ENCODE measurements at regions not wholly inside any gene's neighbourhood (a gene's known extent, or its start where the extent isn't known, plus 50 kb on each side); places are given as distances from the start of the nearest gene placed in this dataset.

DNA sequence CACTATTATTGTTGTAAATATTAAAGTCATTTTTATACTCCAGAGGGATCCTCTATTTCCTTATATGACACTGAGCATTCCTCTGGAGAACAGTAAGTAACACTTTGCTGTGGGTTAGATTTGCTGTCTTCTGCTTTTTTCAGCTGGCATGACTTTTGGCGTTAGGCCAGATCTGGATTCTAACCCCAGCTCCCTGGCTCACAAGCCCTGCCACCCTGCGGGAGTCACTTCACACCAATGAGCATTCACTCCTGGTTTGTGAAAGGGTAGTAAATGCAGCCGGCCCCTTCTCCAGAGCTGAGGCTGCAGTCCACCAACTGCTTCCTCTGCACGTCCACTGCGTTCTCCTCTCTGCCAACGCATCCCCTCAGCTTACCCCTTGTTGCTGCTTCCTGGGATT is 373.8 kb upstream of the RAB6C start:
- Histone ChIP-seq H3K36me3 (replicated peaks; ENCODE audit: insufficient read depth, low read depth) (no peaks in the 10 kb centered on the region), H3K9me2 (replicated peaks; ENCODE audit: insufficient read depth) (no peaks in the 10 kb centered on the region), H3K27me3 (peaks cover 5% of the 10 kb centered on the region), H3K4me3 (no peak overlapping the region), H3K79me2 (no peaks in the 10 kb centered on the region), H3K9me3 (ENCODE audit: low read depth) (no peaks in the 10 kb centered on the region), H4K20me1 (ENCODE audit: insufficient read depth, poor library complexity, severe bottlenecking) (no peaks in the 10 kb centered on the region), H3K4me1 (ENCODE audit: insufficient read depth) (no peaks in the 10 kb centered on the region), H3K27ac (no peak overlapping the region), H2AFZ (no peak overlapping the region), H3K4me2 (no peak overlapping the region)
- 84% methylated on average over 6 of the region's 6 CpGs for WGBS (ENCODE audit: low lambda C conversion rate, missing lambda C conversion rate)
- TF ChIP-seq EZH2phosphoT487 (IDR thresholded peaks at IDR 0.05; ENCODE audit: low read depth, severe bottlenecking, unreplicated experiment) (no peak), EZH2 (IDR thresholded peaks at IDR 0.05; ENCODE audit: borderline replicate concordance) (no peak), CTCF (IDR thresholded peaks at IDR 0.05; ENCODE audit: poor library complexity) (no peak)
- DNase-seq (ENCODE audit: low spot score) = no peak

DNA sequence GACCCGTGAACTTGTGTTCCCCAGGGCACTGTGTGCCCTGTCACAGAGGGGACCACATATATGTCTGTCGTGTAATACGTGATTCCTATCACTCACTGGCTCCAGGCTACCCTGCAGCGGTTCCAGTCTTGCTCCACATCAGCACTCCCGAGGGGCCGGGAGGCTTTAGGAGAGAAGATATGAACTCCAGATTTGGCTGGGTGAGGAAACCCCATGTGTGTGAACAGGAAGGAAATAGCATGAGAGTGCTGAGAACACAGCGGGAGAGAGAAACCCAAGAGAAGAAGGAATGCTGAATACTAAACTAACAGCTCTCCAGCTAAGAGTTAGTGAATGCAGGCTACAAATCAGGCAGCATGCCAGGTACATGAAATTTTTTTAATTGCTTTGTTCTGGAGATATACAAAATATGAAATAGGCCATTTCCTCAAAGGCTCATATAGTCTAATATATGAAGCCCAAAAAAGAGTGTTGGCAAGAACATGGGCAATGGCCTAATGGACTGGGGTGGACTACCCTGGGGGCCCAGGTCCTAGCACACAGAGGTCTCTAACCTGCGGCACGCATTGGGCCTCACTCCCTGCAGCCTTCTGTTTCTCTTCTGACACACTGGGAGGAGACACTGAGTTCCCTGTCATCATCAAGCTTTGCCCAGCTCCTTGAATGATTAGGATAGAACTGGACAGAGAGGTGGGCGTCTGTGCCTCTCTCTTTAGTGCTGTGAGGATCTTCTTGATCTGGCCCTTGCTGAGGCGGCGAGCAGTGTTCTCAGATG is 372.8 kb upstream of the RAB6C start:
- TF ChIP-seq CTCF (IDR thresholded peaks at IDR 0.05; ENCODE audit: poor library complexity) = no peak
- no peak for TF ChIP-seq EZH2 (IDR thresholded peaks at IDR 0.05; ENCODE audit: borderline replicate concordance)
- H2AFZ ChIP-seq = no peak overlapping the region
- H4K20me1 ChIP-seq (ENCODE audit: insufficient read depth, poor library complexity, severe bottlenecking) = no peaks in the 10 kb centered on the region
- H3K27ac ChIP-seq = no peak overlapping the region
- no peaks in the 10 kb centered on the region for H3K4me1 ChIP-seq (ENCODE audit: insufficient read depth)
- no peak overlapping the region for H3K4me3 ChIP-seq
- DNase-seq (ENCODE audit: low spot score) = no peak
- H3K9me3 ChIP-seq (ENCODE audit: low read depth) = no peaks in the 10 kb centered on the region
- H3K27me3 ChIP-seq = peaks cover 5% of the 10 kb centered on the region
- H3K79me2 ChIP-seq = no peaks in the 10 kb centered on the region
- WGBS (ENCODE audit: low lambda C conversion rate, missing lambda C conversion rate) = 67% methylated on average over 12 of the region's 12 CpGs
- no peaks in the 10 kb centered on the region for H3K36me3 ChIP-seq (replicated peaks; ENCODE audit: insufficient read depth, low read depth)
- H3K4me2 ChIP-seq = no peak overlapping the region
- H3K9me2 ChIP-seq (replicated peaks; ENCODE audit: insufficient read depth) = no peaks in the 10 kb centered on the region

GRCh38 chr2:129609224-129609623 is 370.2 kb upstream of the RAB6C start:
- H2AFZ ChIP-seq = no peak overlapping the region
- H3K79me2 ChIP-seq = no peaks in the 10 kb centered on the region
- no peak for DNase-seq (ENCODE audit: low spot score)
- no peaks in the 10 kb centered on the region for H3K4me1 ChIP-seq (ENCODE audit: insufficient read depth)
- TF ChIP-seq CTCF (IDR thresholded peaks at IDR 0.05; ENCODE audit: poor library complexity) (no peak), EZH2 (IDR thresholded peaks at IDR 0.05; ENCODE audit: borderline replicate concordance) (no peak), EZH2phosphoT487 (IDR thresholded peaks at IDR 0.05; ENCODE audit: low read depth, severe bottlenecking, unreplicated experiment) (no peak)
- 91% methylated on average over 3 of the region's 3 CpGs for WGBS (ENCODE audit: low lambda C conversion rate, missing lambda C conversion rate)
- H3K9me2 ChIP-seq (replicated peaks; ENCODE audit: insufficient read depth) = no peaks in the 10 kb centered on the region
- no peaks in the 10 kb centered on the region for H3K27me3 ChIP-seq
- H3K27ac ChIP-seq = no peak overlapping the region
- H4K20me1 ChIP-seq (ENCODE audit: insufficient read depth, poor library complexity, severe bottlenecking) = no peaks in the 10 kb centered on the region
- H3K4me2 ChIP-seq = no peak overlapping the region
- H3K9me3 ChIP-seq (ENCODE audit: low read depth) = no peaks in the 10 kb centered on the region
- H3K4me3 ChIP-seq = no peak overlapping the region
- H3K36me3 ChIP-seq (replicated peaks; ENCODE audit: insufficient read depth, low read depth) = no peaks in the 10 kb centered on the region
